Rectal smooth muscle tissue (tissue), 1 donor: ENCODE measurements at regions not wholly inside any gene's neighbourhood (a gene's known extent, or its start where the extent isn't known, plus 50 kb on each side); places are given as distances from the start of the nearest gene placed in this dataset.

Experiments
- H3K27ac ChIP-seq: one replicate; pipeline ENCODE4 v1.7.0; 2013; ENCODE audit warnings: low read depth, low read length, inconsistent platforms
- H3K27me3 ChIP-seq: one replicate; pipeline ENCODE4 v1.7.0; 2013; ENCODE audit warnings: low read length; ENCODE audit not compliant: control insufficient read depth, insufficient read depth
- H3K36me3 ChIP-seq: one replicate; pipeline ENCODE4 v1.7.0; 2013; ENCODE audit warnings: low read length; ENCODE audit not compliant: control insufficient read depth, insufficient read depth
- H3K4me1 ChIP-seq: one replicate; pipeline ENCODE4 v1.7.0; 2013; ENCODE audit warnings: low read length; ENCODE audit not compliant: control insufficient read depth, insufficient read depth
- H3K4me3 ChIP-seq: one replicate; pipeline ENCODE4 v1.7.0; 2013; ENCODE audit warnings: low read length
- H3K9ac ChIP-seq: one replicate; pipeline ENCODE4 v1.7.0; 2013; ENCODE audit warnings: low read length

- Histone ChIP-seq H3K4me3 (no peak overlapping the region), H3K36me3 (no peaks in the 10 kb centered on the region), H3K9ac (no peak overlapping the region), H3K27ac (no peak overlapping the region), H3K4me1 (no peaks in the 10 kb centered on the region), H3K27me3 (no peaks in the 10 kb centered on the region)
Observed at GRCh38 chr2:236965021-236965840, 120.5 kb upstream of the COPS8 start.

GRCh38 chr2:236965841-236966096 lies 119.9 kb upstream of the COPS8 start:
- Histone ChIP-seq H3K36me3 (no peaks in the 10 kb centered on the region), H3K27ac (no peak overlapping the region)

GRCh38 chr2:236967499-236967783 lies 118.2 kb upstream of the COPS8 start:
- Histone ChIP-seq H3K27me3 (no peaks in the 10 kb centered on the region), H3K4me1 (no peaks in the 10 kb centered on the region), H3K27ac (no peak overlapping the region), H3K4me3 (no peak overlapping the region), H3K9ac (no peak overlapping the region), H3K36me3 (no peaks in the 10 kb centered on the region)

More at GRCh38 chr2:236965841-236966096, 119.9 kb upstream of the COPS8 start:
- Histone ChIP-seq H3K4me3 (no peak overlapping the region), H3K9ac (no peak overlapping the region), H3K27me3 (no peaks in the 10 kb centered on the region), H3K4me1 (no peaks in the 10 kb centered on the region)

GRCh38 chr2:236968101-236968879 lies 117.4 kb upstream of the COPS8 start:
- H3K27ac ChIP-seq: no peak overlapping the region
- no peak overlapping the region for H3K9ac ChIP-seq
- H3K27me3 ChIP-seq: no peaks in the 10 kb centered on the region
- H3K4me1 ChIP-seq: no peaks in the 10 kb centered on the region
- H3K4me3 ChIP-seq: no peak overlapping the region
- H3K36me3 ChIP-seq: no peaks in the 10 kb centered on the region

- H3K4me1 ChIP-seq: no peaks in the 10 kb centered on the region
- H3K27me3 ChIP-seq: no peaks in the 10 kb centered on the region
- H3K4me3 ChIP-seq: no peak overlapping the region
- H3K9ac ChIP-seq: no peak overlapping the region
- no peaks in the 10 kb centered on the region for H3K36me3 ChIP-seq
- no peak overlapping the region for H3K27ac ChIP-seq
Observed at GRCh38 chr2:236968880-236969534, 116.7 kb upstream of the COPS8 start.

GRCh38 chr2:236969767-236970655 lies 115.7 kb upstream of the COPS8 start:
- Histone ChIP-seq H3K4me3 (no peak overlapping the region), H3K9ac (no peak overlapping the region), H3K4me1 (no peaks in the 10 kb centered on the region), H3K27ac (no peak overlapping the region), H3K36me3 (no peaks in the 10 kb centered on the region), H3K27me3 (no peaks in the 10 kb centered on the region)

GRCh38 chr2:236970656-236971010 lies 115.1 kb upstream of the COPS8 start:
- Histone ChIP-seq H3K36me3 (no peaks in the 10 kb centered on the region), H3K9ac (no peak overlapping the region), H3K27ac (no peak overlapping the region), H3K27me3 (no peaks in the 10 kb centered on the region), H3K4me1 (no peaks in the 10 kb centered on the region), H3K4me3 (no peak overlapping the region)

GRCh38 chr2:236971131-236971821 lies 114.4 kb upstream of the COPS8 start:
- Histone ChIP-seq H3K4me3 (no peak overlapping the region), H3K9ac (no peak overlapping the region), H3K27me3 (no peaks in the 10 kb centered on the region), H3K36me3 (no peaks in the 10 kb centered on the region), H3K4me1 (no peaks in the 10 kb centered on the region), H3K27ac (no peak overlapping the region)

GRCh38 chr2:236971919-236972381 lies 113.7 kb upstream of the COPS8 start:
- Histone ChIP-seq H3K27ac (no peak overlapping the region), H3K4me1 (no peaks in the 10 kb centered on the region), H3K4me3 (no peak overlapping the region), H3K9ac (no peak overlapping the region), H3K27me3 (no peaks in the 10 kb centered on the region), H3K36me3 (no peaks in the 10 kb centered on the region)

GRCh38 chr2:236972491-236973342 lies 113.0 kb upstream of the COPS8 start:
- no peaks in the 10 kb centered on the region for H3K4me1 ChIP-seq
- H3K27ac ChIP-seq: no peak overlapping the region

GRCh38 chr2:236973343-236973980 lies 112.2 kb upstream of the COPS8 start:
- Histone ChIP-seq H3K4me3 (no peak overlapping the region), H3K4me1 (no peaks in the 10 kb centered on the region), H3K36me3 (no peaks in the 10 kb centered on the region), H3K27ac (no peak overlapping the region), H3K27me3 (no peaks in the 10 kb centered on the region), H3K9ac (no peak overlapping the region)

More at GRCh38 chr2:236972491-236973342, 113.0 kb upstream of the COPS8 start:
- Histone ChIP-seq H3K4me3 (no peak overlapping the region), H3K9ac (no peak overlapping the region), H3K27me3 (no peaks in the 10 kb centered on the region), H3K36me3 (no peaks in the 10 kb centered on the region)
